ENCODE measurements at regions not wholly inside any gene's neighbourhood (a gene's known extent, or its start where the extent isn't known, plus 50 kb on each side); places are given as distances from the start of the nearest gene placed in this dataset.

DNA sequence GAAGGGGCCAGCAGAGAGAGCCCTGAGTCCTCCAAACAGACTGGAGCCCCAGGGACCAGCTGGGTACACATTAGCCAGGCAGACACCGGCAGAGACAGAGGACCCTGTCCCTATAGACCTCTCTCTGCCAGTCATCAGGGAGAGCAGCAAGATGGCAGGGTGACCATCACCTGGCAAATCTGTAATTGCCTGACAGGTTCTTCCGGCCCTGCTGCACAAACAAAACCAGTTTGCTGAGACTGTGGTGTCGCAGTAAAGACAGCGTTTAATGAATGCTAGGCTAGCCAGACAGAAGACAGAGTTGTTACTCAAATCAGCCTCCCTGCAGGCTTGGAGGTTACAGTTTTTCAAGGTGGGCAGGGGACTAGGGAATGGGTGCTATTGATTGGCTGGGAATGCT is 618.9 kb downstream of the NPHP4 start:
- no peak for TF ChIP-seq CREB1 (CRISPR knock-in tag; IDR thresholded peaks at IDR 0.05; ENCODE audit: low read depth)
- TF ChIP-seq EZH2 (IDR thresholded peaks at IDR 0.05; ENCODE audit: low read depth, unreplicated experiment), result no peak
- TF ChIP-seq ZNF114 (CRISPR knock-in tag; IDR thresholded peaks at IDR 0.05), result no peak
- no peak for TF ChIP-seq REST (IDR thresholded peaks at IDR 0.05; ENCODE audit: unreplicated experiment)
- no peaks in the 10 kb centered on the region for H3K9me2 ChIP-seq (ENCODE audit: insufficient read depth)
- peaks cover 42% of the 10 kb centered on the region for H3K9me3 Mint-ChIP-seq

GRCh38 chr1:5371270-5371669 is 621.0 kb downstream of the NPHP4 start:
- no peaks in the 10 kb centered on the region for H3K27me3 Mint-ChIP-seq (ENCODE audit: insufficient read depth, low read depth, poor library complexity)
- peaks cover 37% of the 10 kb centered on the region for H3K9me3 Mint-ChIP-seq
- no peak overlapping the region for H3K4me2 ChIP-seq
- no peaks in the 10 kb centered on the region for H3K9me2 ChIP-seq (ENCODE audit: insufficient read depth)
- H3K4me3 ChIP-seq, result no peak overlapping the region
- H3K36me3 ChIP-seq (ENCODE audit: insufficient read depth), result no peaks in the 10 kb centered on the region; the same call in 1 of the 2 replicates
- no peaks in the 10 kb centered on the region for H3F3A ChIP-seq (replicated peaks; ENCODE audit: low read depth)
- H3K27ac ChIP-seq (ENCODE audit: low read depth), result no peak overlapping the region
- no peaks in the 10 kb centered on the region for H4K20me1 ChIP-seq (replicated peaks; ENCODE audit: insufficient read depth)
- H3K27ac Mint-ChIP-seq, result no peak overlapping the region
- no peak for ATAC-seq
- no peaks in the 10 kb centered on the region for H3K4me1 Mint-ChIP-seq
- no peaks in the 10 kb centered on the region for H3K27me3 ChIP-seq (ENCODE audit: insufficient read depth)
- H3K36me3 Mint-ChIP-seq (ENCODE audit: low read depth), result peaks cover 11% of the 10 kb centered on the region; the same call in 1 of the 3 replicates
- no peak for DNase-seq (ENCODE audit: low spot score)
- no peaks in the 10 kb centered on the region for H3K4me1 ChIP-seq (ENCODE audit: insufficient read depth)
- no peak overlapping the region for H3K4me3 Mint-ChIP-seq
- H2AFZ ChIP-seq, result no peak overlapping the region
- no peaks in the 10 kb centered on the region for H3K79me2 ChIP-seq (replicated peaks; ENCODE audit: insufficient read depth)
- TF ChIP-seq ETS1 (IDR thresholded peaks at IDR 0.05) (no peak), POLR2AphosphoS5 (IDR thresholded peaks at IDR 0.05; ENCODE audit: low read depth) (no peak), REST (IDR thresholded peaks at IDR 0.05; ENCODE audit: unreplicated experiment) (no peak), EZH2 (IDR thresholded peaks at IDR 0.05; ENCODE audit: low read depth, unreplicated experiment) (no peak), NANOG (IDR thresholded peaks at IDR 0.05; ENCODE audit: borderline replicate concordance) (no peak), ZNF331 (CRISPR knock-in tag; IDR thresholded peaks at IDR 0.05; ENCODE audit: low read depth) (no peak), EZH2phosphoT487 (IDR thresholded peaks at IDR 0.05; ENCODE audit: unreplicated experiment) (no peak), STAT1 (IDR thresholded peaks at IDR 0.05; ENCODE audit: unreplicated experiment) (no peak), JUNB (IDR thresholded peaks at IDR 0.05; ENCODE audit: unreplicated experiment) (no peak), CREB1 (CRISPR knock-in tag; IDR thresholded peaks at IDR 0.05; ENCODE audit: low read depth) (no peak), ZNF114 (CRISPR knock-in tag; IDR thresholded peaks at IDR 0.05) (no peak)
- TF ChIP-seq, protein P1, sequence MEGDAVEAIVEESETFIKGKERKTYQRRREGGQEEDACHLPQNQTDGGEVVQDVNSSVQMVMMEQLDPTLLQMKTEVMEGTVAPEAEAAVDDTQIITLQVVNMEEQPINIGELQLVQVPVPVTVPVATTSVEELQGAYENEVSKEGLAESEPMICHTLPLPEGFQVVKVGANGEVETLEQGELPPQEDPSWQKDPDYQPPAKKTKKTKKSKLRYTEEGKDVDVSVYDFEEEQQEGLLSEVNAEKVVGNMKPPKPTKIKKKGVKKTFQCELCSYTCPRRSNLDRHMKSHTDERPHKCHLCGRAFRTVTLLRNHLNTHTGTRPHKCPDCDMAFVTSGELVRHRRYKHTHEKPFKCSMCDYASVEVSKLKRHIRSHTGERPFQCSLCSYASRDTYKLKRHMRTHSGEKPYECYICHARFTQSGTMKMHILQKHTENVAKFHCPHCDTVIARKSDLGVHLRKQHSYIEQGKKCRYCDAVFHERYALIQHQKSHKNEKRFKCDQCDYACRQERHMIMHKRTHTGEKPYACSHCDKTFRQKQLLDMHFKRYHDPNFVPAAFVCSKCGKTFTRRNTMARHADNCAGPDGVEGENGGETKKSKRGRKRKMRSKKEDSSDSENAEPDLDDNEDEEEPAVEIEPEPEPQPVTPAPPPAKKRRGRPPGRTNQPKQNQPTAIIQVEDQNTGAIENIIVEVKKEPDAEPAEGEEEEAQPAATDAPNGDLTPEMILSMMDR (conservative IDR thresholded peaks at IDR 0.05; ENCODE audit: low read depth in 2 of 2), result no peak

More for the DNA sequence above, 618.9 kb downstream of the NPHP4 start:
- Mint-ChIP-seq H3K4me1 (no peaks in the 10 kb centered on the region), H3K27ac (no peak overlapping the region), H3K27me3 (ENCODE audit: insufficient read depth, low read depth, poor library complexity) (no peaks in the 10 kb centered on the region), H3K36me3 (ENCODE audit: low read depth) (peaks cover 11% of the 10 kb centered on the region; the same call in 1 of the 3 replicates), H3K4me3 (no peak overlapping the region)
- H2AFZ ChIP-seq, result no peak overlapping the region
- no peaks in the 10 kb centered on the region for H4K20me1 ChIP-seq (replicated peaks; ENCODE audit: insufficient read depth)
- no peak overlapping the region for H3K4me3 ChIP-seq
- no peaks in the 10 kb centered on the region for H3K4me1 ChIP-seq (ENCODE audit: insufficient read depth)
- H3K27me3 ChIP-seq (ENCODE audit: insufficient read depth), result no peaks in the 10 kb centered on the region
- H3K4me2 ChIP-seq, result no peak overlapping the region
- no peak for DNase-seq (ENCODE audit: low spot score)
- no peaks in the 10 kb centered on the region for H3K79me2 ChIP-seq (replicated peaks; ENCODE audit: insufficient read depth)
- H3K27ac ChIP-seq (ENCODE audit: low read depth), result no peak overlapping the region
- no peaks in the 10 kb centered on the region for H3F3A ChIP-seq (replicated peaks; ENCODE audit: low read depth)
- ATAC-seq, result no peak
- no peaks in the 10 kb centered on the region; the same call in 1 of the 2 replicates for H3K36me3 ChIP-seq (ENCODE audit: insufficient read depth)
